Vagina (tissue), 2 donors: ENCODE measurements at regions not wholly inside any gene's neighbourhood (a gene's known extent, or its start where the extent isn't known, plus 50 kb on each side); places are given as distances from the start of the nearest gene placed in this dataset.

Source experiments
- CTCF ChIP-seq, 3 experiments: fragments of 450-650 bp in 2 of 3; fragments of 200-600 bp in 1 of 3; sonication (generic) in 1 of 3; IDR thresholded peaks; one replicate each; pipeline ENCODE4 v1.5.1; 2017 to 2019; ENCODE audit warnings: antibody characterized with exemption in 3 of 3, mild to moderate bottlenecking in 2 of 3, moderate library complexity in 2 of 3
- POLR2AphosphoS5 ChIP-seq, 2 donors: sonication (generic); formaldehyde crosslinking; IDR thresholded peaks; one replicate each; pipeline ENCODE4 v1.9.0; 2017; ENCODE audit warnings: antibody characterized with exemption in 2 of 2, mild to moderate bottlenecking in 2 of 2, low read depth in 1 of 2; ENCODE audit not compliant: insufficient read depth in 1 of 2

GRCh38 chr6:16064671-16065072 is 64.2 kb upstream of the MYLIP start:
- TF ChIP-seq POLR2AphosphoS5 (IDR thresholded peaks at IDR 0.05; ENCODE audit: insufficient read depth in 1 of 2, low read depth in 1 of 2) (no peak), CTCF (IDR thresholded peaks at IDR 0.05) (no peak)
